A549 (cell line): ENCODE measurements at regions not wholly inside any gene's neighbourhood (a gene's known extent, or its start where the extent isn't known, plus 50 kb on each side); places are given as distances from the start of the nearest gene placed in this dataset.

Source experiments
- ATAC-seq, 2 experiments: fragments of 200-7000 bp in 1 of 2; fragments of >200 bp in 1 of 2; cut with Nextera tagmentation in 1 of 2; cut with Tn5 transposase in 1 of 2; 3 replicates each; pipeline versions ENCODE4 v1.8.0 to v1.9.1; 2018 to 2020; ENCODE audit warnings: mild to moderate bottlenecking in 1 of 2, moderate library complexity in 1 of 2
- CTCF ChIA-PET: fragments of 300-600 bp; sonication (Branson Sonifier 250); formaldehyde crosslinking; extraction: SDS; loops from one replicate; lab custom pipeline; 2021; ENCODE audit warnings: antibody characterized with exemption, inconsistent platforms; lab: Yijun Ruan, JAX
- POLR2A ChIA-PET: fragments of 350-600 bp; formaldehyde crosslinking; extraction: SDS; loops from one replicate; lab custom pipeline; 2021; ENCODE audit warnings: antibody characterized with exemption, inconsistent platforms; lab: Yijun Ruan, JAX
- DNase-seq, 2 experiments: peaks; one replicate each; pipeline versions ENCODE4 v3.0.0 to v3.0.0-alpha.2; 2011 to 2016; ENCODE audit warnings: low read depth in 1 of 2, low spot score in 1 of 2
- FAIRE-seq: peaks from 2 replicates; lab custom pipeline; 2011; peaks lifted over from hg19 to GRCh38; lab: Jason Lieb, UNC
- H3K27ac ChIP-seq, 2 experiments: fragments of >200 bp; sonication (Bioruptor Twin); formaldehyde crosslinking; 3 replicates each; pipeline ENCODE4 v1.5.1; 2016 to 2017
- H3K4me1 ChIP-seq: fragments of >200 bp; sonication (Bioruptor Twin); formaldehyde crosslinking; 3 replicates; pipeline ENCODE4 v1.6.1; 2016
- H3K4me2 ChIP-seq: fragments of >200 bp; sonication (Bioruptor Twin); formaldehyde crosslinking; 3 replicates; pipeline ENCODE4 v1.6.1; 2016
- H3K4me3 ChIP-seq: fragments of >200 bp; sonication (Bioruptor Twin); formaldehyde crosslinking; 3 replicates; pipeline ENCODE4 v1.5.1; 2016
- H3K9me3 ChIP-seq: fragments of >200 bp; sonication (Bioruptor Twin); formaldehyde crosslinking; 3 replicates; pipeline ENCODE4 v1.6.1; 2016
- EP300 ChIP-seq, 2 experiments: fragments of >200 bp; sonication (Bioruptor Twin); formaldehyde crosslinking; IDR thresholded peaks; 2 replicates in 1 of 2; 3 replicates in 1 of 2; pipeline ENCODE4 v1.6.1; 2016 to 2017
- ESRRA ChIP-seq: fragments of 150-350 bp; IDR thresholded peaks from 2 replicates; pipeline ENCODE4 v1.6.1; 2014; ENCODE audit warnings: mild to moderate bottlenecking, low read length, borderline replicate concordance
- HDAC2 ChIP-seq: fragments of 200-600 bp; sonication (generic); IDR thresholded peaks from 2 replicates; pipeline ENCODE4 v1.6.1; 2016
- HEYL ChIP-seq: fragments of 250-450 bp; sonication (Bioruptor Pico); IDR thresholded peaks from 2 replicates; pipeline ENCODE4 v1.8.0; 2021; ENCODE audit warnings: mild to moderate bottlenecking, moderate library complexity
- HOXA7 ChIP-seq: fragments of 250-450 bp; sonication (Bioruptor Pico); IDR thresholded peaks from 2 replicates; pipeline ENCODE4 v1.5.0; 2020; ENCODE audit warnings: mild to moderate bottlenecking, moderate library complexity
- HOXB5 ChIP-seq: fragments of 250-450 bp; sonication (Bioruptor Pico); IDR thresholded peaks from 2 replicates; pipeline ENCODE4 v1.5.0; 2020; ENCODE audit warnings: mild to moderate bottlenecking, moderate library complexity
- JUNB ChIP-seq: fragments of >200 bp; sonication (Bioruptor Twin); formaldehyde crosslinking; IDR thresholded peaks from 2 replicates; pipeline ENCODE4 v1.6.1; 2016
- NR3C1 ChIP-seq: fragments of >200 bp; sonication (Bioruptor Twin); formaldehyde crosslinking; IDR thresholded peaks from 3 replicates; pipeline ENCODE4 v1.6.1; 2017
- POLR2A ChIP-seq: IDR thresholded peaks from 2 replicates; pipeline ENCODE4 v1.6.1; 2012; ENCODE audit warnings: mild to moderate bottlenecking, low read length
- POLR2AphosphoS2 ChIP-seq: conservative IDR thresholded peaks from 2 replicates; pipeline ENCODE4 v1.6.1; 2012; ENCODE audit warnings: low read length, improper control_type of control experiment, inconsistent platforms
- RARB ChIP-seq: fragments of 250-450 bp; sonication (Bioruptor Pico); IDR thresholded peaks from 2 replicates; pipeline ENCODE4 v1.8.0; 2021; ENCODE audit warnings: mild to moderate bottlenecking, moderate library complexity
- SMC3 ChIP-seq: fragments of >200 bp; sonication (Bioruptor Twin); formaldehyde crosslinking; IDR thresholded peaks from 3 replicates; pipeline ENCODE4 v1.6.1; 2018; ENCODE audit warnings: inconsistent platforms
- SREBF2 ChIP-seq: fragments of 450-650 bp; IDR thresholded peaks from 2 replicates; pipeline ENCODE4 v1.6.1; 2014; ENCODE audit warnings: mild to moderate bottlenecking, moderate library complexity
- ZC3H11A ChIP-seq: fragments of 450-650 bp; IDR thresholded peaks from 2 replicates; pipeline ENCODE4 v1.6.1; 2014; ENCODE audit warnings: antibody characterized with exemption, mild to moderate bottlenecking
- ZNF302 ChIP-seq: fragments of 250-450 bp; sonication (Bioruptor Pico); IDR thresholded peaks from 2 replicates; pipeline ENCODE4 v1.9.0; 2021; ENCODE audit warnings: inconsistent platforms, mild to moderate bottlenecking, moderate library complexity
- WGBS: methylation state at CpG from one replicate; pipeline ENCODE4 v1.1.6; 2017; ENCODE audit errors: missing lambda C conversion rate; 5-methylcytosine and 5-hydroxymethylcytosine counted together
- TF ChIP-seq, protein P1 (sequence below): fragments of 250-450 bp; sonication (Bioruptor Pico); IDR thresholded peaks from 2 replicates; pipeline ENCODE4 v1.5.0; 2020; ENCODE audit warnings: low read depth, mild to moderate bottlenecking, moderate library complexity
- TF ChIP-seq, protein P2 (sequence below): fragments of 200-600 bp; sonication (generic); IDR thresholded peaks from 2 replicates; pipeline ENCODE4 v1.6.1; 2016; ENCODE audit warnings: antibody characterized with exemption, mild to moderate bottlenecking, moderate library complexity
- TF ChIP-seq, protein P3 (sequence below): IDR thresholded peaks from 2 replicates; pipeline ENCODE4 v1.6.1; 2012; ENCODE audit warnings: low read depth, borderline replicate concordance
- TF ChIP-seq, protein P4 (sequence below): fragments of >200 bp; sonication (Bioruptor Twin); formaldehyde crosslinking; IDR thresholded peaks from 2 replicates; pipeline ENCODE4 v1.6.1; 2016
- TF ChIP-seq, protein P5 (sequence below): fragments of 450-650 bp; IDR thresholded peaks from 2 replicates; pipeline ENCODE4 v1.6.1; 2014; ENCODE audit warnings: antibody characterized with exemption

DNA sequence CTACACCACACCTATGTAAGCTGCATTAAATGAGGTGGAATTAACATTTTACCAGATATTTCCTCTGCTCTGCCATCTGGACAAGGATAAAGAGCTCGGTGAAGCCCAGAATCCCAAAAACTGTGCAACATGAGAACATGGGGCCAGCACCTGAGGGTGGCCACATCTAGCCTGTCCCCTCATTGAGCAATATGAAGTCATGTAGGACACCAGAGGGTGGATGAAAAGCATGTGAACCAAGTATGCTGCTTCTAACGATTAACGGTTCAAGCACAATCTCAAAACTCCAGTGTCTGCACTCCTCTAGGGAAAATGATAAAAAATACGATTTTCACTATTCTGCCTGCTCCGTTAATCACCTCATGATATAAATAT, 545.8 kb downstream of the EBF1 start:
- POLR2A ChIA-PET = no interaction called here
- H3K9me3 ChIP-seq = no peaks in the 10 kb centered on the region
- H3K4me2 ChIP-seq = no peak overlapping the region
- FAIRE-seq (no peak), ATAC-seq (no peak), DNase-seq (no peak)
- WGBS = 27% methylated on average over 5 of the region's 5 CpGs
- no peak for TF ChIP-seq EP300 (IDR thresholded peaks at IDR 0.05)
- no peak overlapping the region for H3K27ac ChIP-seq
- H3K4me1 ChIP-seq = no peaks in the 10 kb centered on the region
- H3K4me3 ChIP-seq = no peak overlapping the region
- CTCF ChIA-PET = interaction anchor here (0.6 to 1.3 kb wide), 2 partner anchors 12 to 948 kb away, joined by 3 to 4 read pairs; no protein-coding TSS in a partner anchor

DNA sequence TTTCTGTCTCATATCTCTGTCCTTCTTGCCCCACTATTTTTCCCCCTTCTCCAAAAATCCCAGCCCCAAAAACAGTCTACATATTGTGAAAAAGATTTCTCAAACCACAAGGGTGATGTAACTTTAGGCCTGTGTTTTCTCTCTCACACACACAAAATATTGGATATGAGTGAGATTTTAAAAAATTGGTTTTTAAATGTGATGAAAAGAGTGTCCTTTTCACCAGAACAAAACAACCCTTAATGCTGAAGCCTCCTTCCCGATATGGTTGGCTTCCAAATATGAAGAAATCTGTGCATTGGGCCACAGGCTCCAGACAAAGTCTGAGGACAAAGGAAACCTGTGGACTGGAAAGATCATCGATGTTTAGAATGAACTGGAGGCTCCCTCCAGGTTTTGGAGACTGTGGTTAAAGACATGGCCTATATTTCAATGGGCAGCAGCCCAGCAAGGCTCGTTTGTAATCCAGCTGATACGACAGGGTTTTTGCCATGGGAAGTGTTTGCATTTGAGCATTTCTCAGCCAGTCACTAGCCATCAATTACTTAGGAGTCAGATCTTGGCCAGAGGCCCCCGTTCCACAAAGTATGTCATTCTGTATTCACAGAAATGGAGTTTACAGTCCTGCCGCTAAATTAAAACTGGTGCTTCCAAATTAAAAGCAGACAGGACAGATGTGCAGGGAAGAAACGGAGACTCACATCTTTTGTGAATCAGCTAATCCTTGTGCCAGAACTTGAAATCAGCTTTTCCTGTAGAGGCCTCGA, 546.3 kb downstream of the EBF1 start:
- Histone ChIP-seq H3K4me2 (no peak overlapping the region), H3K9me3 (no peaks in the 10 kb centered on the region), H3K4me3 (no peak overlapping the region), H3K4me1 (no peaks in the 10 kb centered on the region), H3K27ac (no peak overlapping the region)
- no peak for FAIRE-seq
- no peak for ATAC-seq
- WGBS = 29% methylated on average over 8 of the region's 8 CpGs
- DNase-seq = no peak
- ChIA-PET CTCF (interaction anchor here (1.3 kb wide), 1 partner anchor 11 kb away, joined by 4 read pairs; no protein-coding TSS in a partner anchor), POLR2A (no interaction called here)
- TF ChIP-seq, protein P1, sequence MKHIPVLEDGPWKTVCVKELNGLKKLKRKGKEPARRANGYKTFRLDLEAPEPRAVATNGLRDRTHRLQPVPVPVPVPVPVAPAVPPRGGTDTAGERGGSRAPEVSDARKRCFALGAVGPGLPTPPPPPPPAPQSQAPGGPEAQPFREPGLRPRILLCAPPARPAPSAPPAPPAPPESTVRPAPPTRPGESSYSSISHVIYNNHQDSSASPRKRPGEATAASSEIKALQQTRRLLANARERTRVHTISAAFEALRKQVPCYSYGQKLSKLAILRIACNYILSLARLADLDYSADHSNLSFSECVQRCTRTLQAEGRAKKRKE (CRISPR knock-in tag) = no peak
- TF ChIP-seq NR3C1 (no peak), JUNB (no peak), ESRRA (no peak), ZNF302 (no peak), RARB (no peak), HEYL (no peak), HOXB5 (CRISPR knock-in tag) (no peak), HDAC2 (no peak), SREBF2 (no peak), SMC3 (no peak), POLR2AphosphoS2 (no peak), POLR2A (no peak), HOXA7 (no peak)
- TF ChIP-seq, protein P2, sequence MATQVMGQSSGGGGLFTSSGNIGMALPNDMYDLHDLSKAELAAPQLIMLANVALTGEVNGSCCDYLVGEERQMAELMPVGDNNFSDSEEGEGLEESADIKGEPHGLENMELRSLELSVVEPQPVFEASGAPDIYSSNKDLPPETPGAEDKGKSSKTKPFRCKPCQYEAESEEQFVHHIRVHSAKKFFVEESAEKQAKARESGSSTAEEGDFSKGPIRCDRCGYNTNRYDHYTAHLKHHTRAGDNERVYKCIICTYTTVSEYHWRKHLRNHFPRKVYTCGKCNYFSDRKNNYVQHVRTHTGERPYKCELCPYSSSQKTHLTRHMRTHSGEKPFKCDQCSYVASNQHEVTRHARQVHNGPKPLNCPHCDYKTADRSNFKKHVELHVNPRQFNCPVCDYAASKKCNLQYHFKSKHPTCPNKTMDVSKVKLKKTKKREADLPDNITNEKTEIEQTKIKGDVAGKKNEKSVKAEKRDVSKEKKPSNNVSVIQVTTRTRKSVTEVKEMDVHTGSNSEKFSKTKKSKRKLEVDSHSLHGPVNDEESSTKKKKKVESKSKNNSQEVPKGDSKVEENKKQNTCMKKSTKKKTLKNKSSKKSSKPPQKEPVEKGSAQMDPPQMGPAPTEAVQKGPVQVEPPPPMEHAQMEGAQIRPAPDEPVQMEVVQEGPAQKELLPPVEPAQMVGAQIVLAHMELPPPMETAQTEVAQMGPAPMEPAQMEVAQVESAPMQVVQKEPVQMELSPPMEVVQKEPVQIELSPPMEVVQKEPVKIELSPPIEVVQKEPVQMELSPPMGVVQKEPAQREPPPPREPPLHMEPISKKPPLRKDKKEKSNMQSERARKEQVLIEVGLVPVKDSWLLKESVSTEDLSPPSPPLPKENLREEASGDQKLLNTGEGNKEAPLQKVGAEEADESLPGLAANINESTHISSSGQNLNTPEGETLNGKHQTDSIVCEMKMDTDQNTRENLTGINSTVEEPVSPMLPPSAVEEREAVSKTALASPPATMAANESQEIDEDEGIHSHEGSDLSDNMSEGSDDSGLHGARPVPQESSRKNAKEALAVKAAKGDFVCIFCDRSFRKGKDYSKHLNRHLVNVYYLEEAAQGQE = no peak
- TF ChIP-seq, protein P3, sequence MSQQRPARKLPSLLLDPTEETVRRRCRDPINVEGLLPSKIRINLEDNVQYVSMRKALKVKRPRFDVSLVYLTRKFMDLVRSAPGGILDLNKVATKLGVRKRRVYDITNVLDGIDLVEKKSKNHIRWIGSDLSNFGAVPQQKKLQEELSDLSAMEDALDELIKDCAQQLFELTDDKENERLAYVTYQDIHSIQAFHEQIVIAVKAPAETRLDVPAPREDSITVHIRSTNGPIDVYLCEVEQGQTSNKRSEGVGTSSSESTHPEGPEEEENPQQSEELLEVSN = no peak
- TF ChIP-seq, protein P4, sequence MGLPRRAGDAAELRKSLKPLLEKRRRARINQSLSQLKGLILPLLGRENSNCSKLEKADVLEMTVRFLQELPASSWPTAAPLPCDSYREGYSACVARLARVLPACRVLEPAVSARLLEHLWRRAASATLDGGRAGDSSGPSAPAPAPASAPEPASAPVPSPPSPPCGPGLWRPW = no peak

DNA sequence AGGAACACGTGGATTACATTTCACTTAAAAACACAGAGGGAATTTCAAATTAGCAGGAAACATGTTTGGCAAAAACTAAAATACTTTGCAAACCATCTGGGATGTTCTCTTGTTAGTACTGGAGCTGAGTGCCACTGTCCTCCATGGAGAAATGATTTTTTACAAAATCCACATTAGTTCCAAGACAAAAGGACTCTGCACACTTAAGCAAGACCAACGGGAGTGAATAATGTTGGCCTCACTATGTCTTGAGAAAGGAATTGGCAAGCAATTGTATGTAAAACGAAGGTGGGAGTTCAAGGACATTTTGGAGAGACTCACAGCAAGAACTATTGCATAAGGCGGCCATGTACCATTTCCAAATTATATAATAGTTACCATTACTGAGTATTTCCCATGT, 547.5 kb downstream of the EBF1 start:
- 8% methylated on average over 4 of the region's 4 CpGs for WGBS
- ChIA-PET CTCF (interaction anchor here (0.7 kb wide), 1 partner anchor 9 kb away, joined by 3 read pairs; no protein-coding TSS in a partner anchor), POLR2A (no interaction called here)
- no peak for FAIRE-seq
- ATAC-seq = no peak
- H3K4me3 ChIP-seq = no peak overlapping the region
- no peak overlapping the region for H3K27ac ChIP-seq
- no peak overlapping the region for H3K4me2 ChIP-seq
- TF ChIP-seq ZC3H11A (no peak), HOXB5 (CRISPR knock-in tag) (no peak)
- TF ChIP-seq, protein P5, sequence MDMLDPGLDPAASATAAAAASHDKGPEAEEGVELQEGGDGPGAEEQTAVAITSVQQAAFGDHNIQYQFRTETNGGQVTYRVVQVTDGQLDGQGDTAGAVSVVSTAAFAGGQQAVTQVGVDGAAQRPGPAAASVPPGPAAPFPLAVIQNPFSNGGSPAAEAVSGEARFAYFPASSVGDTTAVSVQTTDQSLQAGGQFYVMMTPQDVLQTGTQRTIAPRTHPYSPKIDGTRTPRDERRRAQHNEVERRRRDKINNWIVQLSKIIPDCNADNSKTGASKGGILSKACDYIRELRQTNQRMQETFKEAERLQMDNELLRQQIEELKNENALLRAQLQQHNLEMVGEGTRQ = no peak
- no peaks in the 10 kb centered on the region for H3K9me3 ChIP-seq
- no peaks in the 10 kb centered on the region for H3K4me1 ChIP-seq
- DNase-seq = no peak
